ENCODE measurements at regions not wholly inside any gene's neighbourhood (a gene's known extent, or its start where the extent isn't known, plus 50 kb on each side); places are given as distances from the start of the nearest gene placed in this dataset.

- Histone ChIP-seq H3K27me3 (ENCODE audit: control insufficient read depth in 1 of 2, insufficient read depth in 2 of 2, low read length in 2 of 2) (no peaks in the 10 kb centered on the region), H3K36me3 (replicated peaks in 1 of 2; ENCODE audit: control insufficient read depth in 1 of 2, insufficient read depth in 2 of 2, low read length in 2 of 2) (no peaks in the 10 kb centered on the region), H3K4me1 (ENCODE audit: insufficient read depth, low read length) (peaks cover 84% of the 10 kb centered on the region), H3K4me3 (replicated peaks in 1 of 3; ENCODE audit: insufficient read depth in 1 of 3, low read depth in 2 of 3, low read length in 3 of 3) (peak overlapping the region in 2 of 3 experiments; percentile 18 to 27; a peak in 2 of 6 replicates), H2AFZ (ENCODE audit: low read length) (peak overlapping the region; percentile 28), H3K9ac (ENCODE audit: insufficient read depth, low read depth, low read length) (peak overlapping the region; percentile 55), H3K27ac (ENCODE audit: extremely low read length, insufficient read depth, low read length) (peak overlapping the region; percentile 60), H3K79me2 (ENCODE audit: insufficient read depth, low read length) (no peaks in the 10 kb centered on the region), H4K20me1 (ENCODE audit: insufficient read depth, low read length) (no peaks in the 10 kb centered on the region), H3K9me3 (ENCODE audit: low read length) (no peaks in the 10 kb centered on the region), H3K4me2 (ENCODE audit: low read depth, low read length) (peak overlapping the region; percentile 56)
- peak; percentile 43 for DNase-seq (ENCODE audit: low spot score)
- WGBS (ENCODE audit: low lambda C conversion rate): 3% methylated on average over 1 of the region's 1 CpG
- BruUV-seq (replicated peaks): no TSS peak
- ATAC-seq: no peak
- intact Hi-C loops (cut with micrococcal nuclease; ENCODE audit: unreplicated experiment) (loop anchor here (5.0 kb wide), 1 partner anchor 69 kb away; no protein-coding TSS in a partner anchor), in situ Hi-C loops (cut with HindIII; ENCODE audit: extremely low pct_ligation_motif_present, low pct_unique_long_range_greater_than_20kb) (no loop called here)
- no peak for FAIRE-seq
- ChIA-PET POLR2A (interaction anchor here (0.7 to 2.3 kb wide), 4 partner anchors 10 to 254 kb away, joined by 3 to 11 read pairs (median 9); no protein-coding TSS in a partner anchor), CTCF (ENCODE audit: low intra/inter-chr PET ratio, low total read pairs) (no interaction called here)
- TF ChIP-seq SETDB1 (CRISPR knock-in tag; IDR thresholded peaks at IDR 0.05; ENCODE audit: borderline replicate concordance) (no peak), ZNF501 (CRISPR knock-in tag; IDR thresholded peaks at IDR 0.05) (no peak), ZNF646 (CRISPR knock-in tag; IDR thresholded peaks at IDR 0.05) (no peak), GMEB1 (CRISPR knock-in tag; IDR thresholded peaks at IDR 0.05; ENCODE audit: borderline replicate concordance) (no peak), ZNF567 (CRISPR knock-in tag; IDR thresholded peaks at IDR 0.05; ENCODE audit: borderline replicate concordance) (no peak), ZNF644 (CRISPR knock-in tag; IDR thresholded peaks at IDR 0.05; ENCODE audit: low read depth) (no peak), SUZ12 (IDR thresholded peaks at IDR 0.05; ENCODE audit: low read depth, low read length) (no peak), PHF20 (CRISPR knock-in tag; IDR thresholded peaks at IDR 0.05) (no peak), NFYC (CRISPR knock-in tag; IDR thresholded peaks at IDR 0.05) (no peak), ZSCAN5A (CRISPR knock-in tag; IDR thresholded peaks at IDR 0.05; ENCODE audit: borderline replicate concordance) (no peak)
- TF ChIP-seq, protein P1, sequence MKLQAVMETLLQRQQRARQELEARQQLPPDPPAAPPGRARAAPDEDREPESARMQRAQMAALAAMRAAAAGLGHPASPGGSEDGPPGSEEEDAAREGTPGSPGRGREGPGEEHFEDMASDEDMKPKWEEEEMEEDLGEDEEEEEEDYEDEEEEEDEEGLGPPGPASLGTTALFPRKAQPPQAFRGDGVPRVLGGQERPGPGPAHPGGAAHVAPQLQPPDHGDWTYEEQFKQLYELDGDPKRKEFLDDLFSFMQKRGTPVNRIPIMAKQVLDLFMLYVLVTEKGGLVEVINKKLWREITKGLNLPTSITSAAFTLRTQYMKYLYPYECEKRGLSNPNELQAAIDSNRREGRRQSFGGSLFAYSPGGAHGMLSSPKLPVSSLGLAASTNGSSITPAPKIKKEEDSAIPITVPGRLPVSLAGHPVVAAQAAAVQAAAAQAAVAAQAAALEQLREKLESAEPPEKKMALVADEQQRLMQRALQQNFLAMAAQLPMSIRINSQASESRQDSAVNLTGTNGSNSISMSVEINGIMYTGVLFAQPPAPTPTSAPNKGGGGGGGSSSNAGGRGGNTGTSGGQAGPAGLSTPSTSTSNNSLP (IDR thresholded peaks at IDR 0.05; ENCODE audit: low read depth, low read length): no peak
- TF ChIP-seq, protein P2, sequence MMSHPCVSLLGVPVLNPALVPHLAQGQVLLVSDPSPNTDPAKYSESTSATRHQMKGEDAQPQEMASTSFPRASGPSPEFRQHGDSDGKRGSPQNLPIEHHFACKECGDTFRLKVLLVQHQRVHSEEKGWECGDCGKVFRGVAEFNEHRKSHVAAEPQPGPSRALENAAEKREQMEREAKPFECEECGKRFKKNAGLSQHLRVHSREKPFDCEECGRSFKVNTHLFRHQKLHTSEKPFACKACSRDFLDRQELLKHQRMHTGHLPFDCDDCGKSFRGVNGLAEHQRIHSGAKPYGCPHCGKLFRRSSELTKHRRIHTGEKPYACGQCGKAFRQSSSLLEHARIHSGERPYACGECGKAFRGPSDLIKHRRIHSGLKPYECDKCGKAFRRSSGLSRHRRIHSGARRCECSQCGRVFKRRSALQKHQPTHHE (CRISPR knock-in tag; IDR thresholded peaks at IDR 0.05; ENCODE audit: borderline replicate concordance): no peak
These were observed 78.8 kb upstream of the ARHGAP29 start for GRCh38 chr1:94316183-94316582.

Data from HepG2 (cell line).